Brain microvascular endothelial cell (primary cell): ENCODE measurements at regions not wholly inside any gene's neighbourhood (a gene's known extent, or its start where the extent isn't known, plus 50 kb on each side); places are given as distances from the start of the nearest gene placed in this dataset.

Experiments used
- DNase-seq: peaks from one replicate; pipeline ENCODE4 v3.0.0-alpha.2; 2020
- H3K27ac ChIP-seq: fragments of 250-450 bp; sonication (Bioruptor Pico); 2 replicates; pipeline ENCODE4 v1.5.1; 2020; ENCODE audit warnings: mild to moderate bottlenecking, moderate library complexity
- H3K27me3 ChIP-seq: fragments of 250-450 bp; sonication (Bioruptor Pico); replicated peaks from 2 replicates; pipeline ENCODE4 v1.5.1; 2020; ENCODE audit warnings: mild to moderate bottlenecking
- H3K36me3 ChIP-seq: fragments of 250-450 bp; sonication (Bioruptor Pico); replicated peaks from 2 replicates; pipeline ENCODE4 v1.5.1; 2020; ENCODE audit warnings: mild to moderate bottlenecking
- H3K4me3 ChIP-seq: 2 replicates; pipeline ENCODE4 v1.5.1; 2011; ENCODE audit warnings: low read depth, mild to moderate bottlenecking, control low read depth, low read length, moderate library complexity
- CTCF ChIP-seq: IDR thresholded peaks from 2 replicates; pipeline ENCODE4 v1.5.1; 2011; ENCODE audit warnings: low read depth, mild to moderate bottlenecking, moderate library complexity, low read length, control low read depth, inconsistent platforms; ENCODE audit errors: missing control alignments
- in situ Hi-C: cut with HindIII; loops from 2 replicates; pipeline ENCODE4 v1.10.0; 2017; ENCODE audit warnings: low sequenced_read_pairs, low pct_ligation_motif_present

- no peak for DNase-seq
- TF ChIP-seq CTCF = no peak
- H3K4me3 ChIP-seq = no peak overlapping the region
- H3K36me3 ChIP-seq = no peaks in the 10 kb centered on the region
- in situ Hi-C loops = no loop called here
- H3K27ac ChIP-seq = no peak overlapping the region
- no peaks in the 10 kb centered on the region for H3K27me3 ChIP-seq
Observed at GRCh38 chr3:177683586-177683985, 486.3 kb upstream of the TBL1XR1 start.

- Histone ChIP-seq H3K4me3 (no peak overlapping the region), H3K27me3 (no peaks in the 10 kb centered on the region), H3K36me3 (no peaks in the 10 kb centered on the region), H3K27ac (no peak overlapping the region)
- in situ Hi-C loops = no loop called here
- DNase-seq = no peak
- TF ChIP-seq CTCF = no peak
Observed at GRCh38 chr3:177686671-177687070, 489.4 kb upstream of the TBL1XR1 start.

- H3K27me3 ChIP-seq = no peaks in the 10 kb centered on the region
- no peak for DNase-seq
- no peak for TF ChIP-seq CTCF
- in situ Hi-C loops = no loop called here
- H3K36me3 ChIP-seq = no peaks in the 10 kb centered on the region
- H3K27ac ChIP-seq = no peak overlapping the region
- no peak overlapping the region for H3K4me3 ChIP-seq
Observed at GRCh38 chr3:177687291-177687690, 490.0 kb upstream of the TBL1XR1 start.

- no peak for TF ChIP-seq CTCF
- H3K27ac ChIP-seq = no peak overlapping the region
- in situ Hi-C loops = no loop called here
- H3K27me3 ChIP-seq = no peaks in the 10 kb centered on the region
- no peak for DNase-seq
- no peak overlapping the region for H3K4me3 ChIP-seq
- no peaks in the 10 kb centered on the region for H3K36me3 ChIP-seq
Observed at GRCh38 chr3:177688152-177688551, 490.9 kb upstream of the TBL1XR1 start.

GRCh38 chr3:177689077-177689476, 491.8 kb upstream of the TBL1XR1 start:
- in situ Hi-C loops = no loop called here
- Histone ChIP-seq H3K27ac (no peak overlapping the region), H3K36me3 (no peaks in the 10 kb centered on the region), H3K27me3 (no peaks in the 10 kb centered on the region), H3K4me3 (no peak overlapping the region)
- no peak for DNase-seq
- TF ChIP-seq CTCF = no peak

- Histone ChIP-seq H3K4me3 (no peak overlapping the region), H3K36me3 (no peaks in the 10 kb centered on the region), H3K27ac (no peak overlapping the region), H3K27me3 (no peaks in the 10 kb centered on the region)
- DNase-seq = no peak
- TF ChIP-seq CTCF = no peak
- in situ Hi-C loops = no loop called here
Observed at GRCh38 chr3:177689869-177690268, 492.6 kb upstream of the TBL1XR1 start.
